ENCODE measurements at regions not wholly inside any gene's neighbourhood (a gene's known extent, or its start where the extent isn't known, plus 50 kb on each side); places are given as distances from the start of the nearest gene placed in this dataset.

GRCh38 chr9:95666096-95666784, 149.5 kb upstream of the PTCH1 start:
- Histone ChIP-seq H3K36me3 (ENCODE audit: control insufficient read depth, low read length) (no peaks in the 10 kb centered on the region), H3F3A (ENCODE audit: control insufficient read depth, insufficient read depth) (no peaks in the 10 kb centered on the region), H3K9me3 (ENCODE audit: control insufficient read depth, insufficient read depth, low read length) (no peaks in the 10 kb centered on the region), H3K4me3 (ENCODE audit: low read length) (no peak overlapping the region), H3K79me2 (ENCODE audit: control insufficient read depth, low read length) (no peaks in the 10 kb centered on the region), H3K4me1 (ENCODE audit: control insufficient read depth, low read length) (no peaks in the 10 kb centered on the region), H3K27ac (ENCODE audit: low read depth, low read length) (no peak overlapping the region), H3K4me2 (ENCODE audit: low read length) (no peak overlapping the region), H3K9me2 (replicated peaks; ENCODE audit: control insufficient read depth, low read length) (no peaks in the 10 kb centered on the region), H4K20me1 (ENCODE audit: control insufficient read depth, insufficient read depth, low read depth, low read length) (no peaks in the 10 kb centered on the region), H3K27me3 (ENCODE audit: control insufficient read depth, low read length) (peaks cover 5% of the 10 kb centered on the region; the same call in 1 of the 2 replicates)
- no peak for TF ChIP-seq EZH2phosphoT487 (IDR thresholded peaks at IDR 0.05; ENCODE audit: borderline replicate concordance, low read length)
- TF ChIP-seq, protein P1, sequence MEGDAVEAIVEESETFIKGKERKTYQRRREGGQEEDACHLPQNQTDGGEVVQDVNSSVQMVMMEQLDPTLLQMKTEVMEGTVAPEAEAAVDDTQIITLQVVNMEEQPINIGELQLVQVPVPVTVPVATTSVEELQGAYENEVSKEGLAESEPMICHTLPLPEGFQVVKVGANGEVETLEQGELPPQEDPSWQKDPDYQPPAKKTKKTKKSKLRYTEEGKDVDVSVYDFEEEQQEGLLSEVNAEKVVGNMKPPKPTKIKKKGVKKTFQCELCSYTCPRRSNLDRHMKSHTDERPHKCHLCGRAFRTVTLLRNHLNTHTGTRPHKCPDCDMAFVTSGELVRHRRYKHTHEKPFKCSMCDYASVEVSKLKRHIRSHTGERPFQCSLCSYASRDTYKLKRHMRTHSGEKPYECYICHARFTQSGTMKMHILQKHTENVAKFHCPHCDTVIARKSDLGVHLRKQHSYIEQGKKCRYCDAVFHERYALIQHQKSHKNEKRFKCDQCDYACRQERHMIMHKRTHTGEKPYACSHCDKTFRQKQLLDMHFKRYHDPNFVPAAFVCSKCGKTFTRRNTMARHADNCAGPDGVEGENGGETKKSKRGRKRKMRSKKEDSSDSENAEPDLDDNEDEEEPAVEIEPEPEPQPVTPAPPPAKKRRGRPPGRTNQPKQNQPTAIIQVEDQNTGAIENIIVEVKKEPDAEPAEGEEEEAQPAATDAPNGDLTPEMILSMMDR (IDR thresholded peaks at IDR 0.05; ENCODE audit: low read depth, low read length, poor library complexity, severe bottlenecking), result no peak

DNA sequence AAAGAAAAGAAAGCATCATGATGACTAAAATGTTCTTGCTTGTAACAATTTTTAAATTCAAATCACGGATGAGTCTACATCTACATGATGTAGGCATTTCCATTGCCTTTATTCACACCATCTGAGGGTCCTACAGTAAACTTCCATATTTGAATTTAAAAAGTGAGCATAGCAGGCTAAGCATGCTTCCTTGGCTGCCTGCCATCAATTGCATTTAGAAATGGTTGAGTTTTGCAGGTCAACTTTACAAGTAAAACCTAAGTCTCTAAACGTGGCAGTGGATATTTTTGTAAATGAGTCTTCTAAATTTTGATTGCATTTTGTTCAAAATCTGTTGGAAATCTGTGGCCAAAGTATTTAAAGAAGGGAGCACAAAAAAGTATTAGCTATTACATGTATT, 136.5 kb upstream of the PTCH1 start:
- 0 out of 2 replicates have a peak, but pooled peaks cover 2% of the 10 kb centered on the region for H3K27me3 ChIP-seq (ENCODE audit: control insufficient read depth, low read length)
- H3K27ac ChIP-seq (ENCODE audit: low read depth, low read length), result no peak overlapping the region
- H3K4me1 ChIP-seq (ENCODE audit: control insufficient read depth, low read length), result no peaks in the 10 kb centered on the region
- no peaks in the 10 kb centered on the region for H3K36me3 ChIP-seq (ENCODE audit: control insufficient read depth, low read length)
- TF ChIP-seq, protein P1 (IDR thresholded peaks at IDR 0.05; ENCODE audit: low read depth, low read length, poor library complexity, severe bottlenecking), result no peak
- TF ChIP-seq EZH2phosphoT487 (IDR thresholded peaks at IDR 0.05; ENCODE audit: borderline replicate concordance, low read length), result no peak
- no peaks in the 10 kb centered on the region for H3K9me3 ChIP-seq (ENCODE audit: control insufficient read depth, insufficient read depth, low read length)
- no peaks in the 10 kb centered on the region for H4K20me1 ChIP-seq (ENCODE audit: control insufficient read depth, insufficient read depth, low read depth, low read length)
- H3K4me3 ChIP-seq (ENCODE audit: low read length), result no peak overlapping the region
- no peaks in the 10 kb centered on the region for H3F3A ChIP-seq (ENCODE audit: control insufficient read depth, insufficient read depth)
- no peaks in the 10 kb centered on the region for H3K79me2 ChIP-seq (ENCODE audit: control insufficient read depth, low read length)
- no peaks in the 10 kb centered on the region for H3K9me2 ChIP-seq (replicated peaks; ENCODE audit: control insufficient read depth, low read length)
- no peak overlapping the region for H3K4me2 ChIP-seq (ENCODE audit: low read length)

GRCh38 chr9:95650720-95651119, 133.9 kb upstream of the PTCH1 start:
- H3K4me2 ChIP-seq (ENCODE audit: low read length), result no peak overlapping the region
- 0 out of 2 replicates have a peak, but pooled peaks cover 2% of the 10 kb centered on the region for H3K27me3 ChIP-seq (ENCODE audit: control insufficient read depth, low read length)
- no peaks in the 10 kb centered on the region for H3F3A ChIP-seq (ENCODE audit: control insufficient read depth, insufficient read depth)
- H3K9me3 ChIP-seq (ENCODE audit: control insufficient read depth, insufficient read depth, low read length), result no peaks in the 10 kb centered on the region
- TF ChIP-seq, protein P1 (IDR thresholded peaks at IDR 0.05; ENCODE audit: low read depth, low read length, poor library complexity, severe bottlenecking), result no peak
- no peak for TF ChIP-seq EZH2phosphoT487 (IDR thresholded peaks at IDR 0.05; ENCODE audit: borderline replicate concordance, low read length)
- H3K4me1 ChIP-seq (ENCODE audit: control insufficient read depth, low read length), result no peaks in the 10 kb centered on the region
- H3K27ac ChIP-seq (ENCODE audit: low read depth, low read length), result no peak overlapping the region
- no peaks in the 10 kb centered on the region for H4K20me1 ChIP-seq (ENCODE audit: control insufficient read depth, insufficient read depth, low read depth, low read length)
- H3K79me2 ChIP-seq (ENCODE audit: control insufficient read depth, low read length), result no peaks in the 10 kb centered on the region
- H3K4me3 ChIP-seq (ENCODE audit: low read length), result no peak overlapping the region
- H3K9me2 ChIP-seq (replicated peaks; ENCODE audit: control insufficient read depth, low read length), result no peaks in the 10 kb centered on the region
- H3K36me3 ChIP-seq (ENCODE audit: control insufficient read depth, low read length), result no peaks in the 10 kb centered on the region
